GM21825 (cell line): ENCODE measurements at regions not wholly inside any gene's neighbourhood (a gene's known extent, or its start where the extent isn't known, plus 50 kb on each side); places are given as distances from the start of the nearest gene placed in this dataset.
"Not testable (repeated sequence)": the region's sequence is repeated elsewhere in the genome, so short reads cannot be mapped to it uniquely, and the experiment has no call there.

Experiments
- ATAC-seq: cut with Tn5 transposase; IDR thresholded peaks from one replicate; pipeline ENCODE4 v1.9.1; 2021; ENCODE audit warnings: mild to moderate bottlenecking, moderate library complexity; ENCODE audit not compliant: unreplicated experiment

- ATAC-seq: no peak
Measured at GRCh38 chr5:136924490-136924889, 559.1 kb upstream of the TRPC7 start.

DNA sequence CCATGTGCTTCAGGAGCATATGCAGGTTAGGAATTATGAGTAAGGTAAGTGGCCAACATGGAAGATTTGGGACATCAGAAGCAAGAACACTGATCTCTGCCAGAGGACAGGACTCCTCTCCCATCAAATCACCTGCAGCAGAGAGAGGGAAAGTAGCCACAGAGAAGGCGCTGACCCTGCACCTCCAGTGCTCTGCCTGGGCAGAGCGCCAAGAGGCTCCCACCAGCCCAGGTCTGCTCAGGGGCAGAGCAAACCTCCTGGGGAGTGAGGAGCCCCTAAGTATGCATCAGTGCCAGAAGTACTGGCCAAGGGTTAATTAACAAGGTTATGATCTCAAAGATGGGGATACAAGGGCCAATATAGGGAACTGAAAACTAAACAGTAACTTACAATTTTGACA is 545.3 kb upstream of the TRPC7 start:
- no peak for ATAC-seq

DNA sequence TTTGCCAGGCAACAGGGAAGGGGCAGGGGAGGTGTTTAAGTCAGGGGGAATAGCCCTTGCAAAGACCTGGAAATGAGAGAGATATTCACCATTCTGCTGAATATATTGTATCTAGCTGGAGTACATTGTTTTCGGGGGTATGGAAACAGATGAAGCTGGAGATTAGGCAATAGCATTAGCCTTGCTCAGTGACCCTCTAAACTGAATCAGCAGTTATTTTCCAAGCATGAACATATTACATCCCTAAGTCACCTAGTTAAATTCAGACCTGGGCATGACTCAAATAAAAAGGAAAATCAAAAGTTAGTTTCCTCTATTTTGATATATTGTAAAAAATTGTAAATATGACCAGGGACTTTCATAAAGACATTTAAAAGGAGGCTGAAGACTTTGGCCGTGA is 544.6 kb upstream of the TRPC7 start:
- ATAC-seq: no peak

DNA sequence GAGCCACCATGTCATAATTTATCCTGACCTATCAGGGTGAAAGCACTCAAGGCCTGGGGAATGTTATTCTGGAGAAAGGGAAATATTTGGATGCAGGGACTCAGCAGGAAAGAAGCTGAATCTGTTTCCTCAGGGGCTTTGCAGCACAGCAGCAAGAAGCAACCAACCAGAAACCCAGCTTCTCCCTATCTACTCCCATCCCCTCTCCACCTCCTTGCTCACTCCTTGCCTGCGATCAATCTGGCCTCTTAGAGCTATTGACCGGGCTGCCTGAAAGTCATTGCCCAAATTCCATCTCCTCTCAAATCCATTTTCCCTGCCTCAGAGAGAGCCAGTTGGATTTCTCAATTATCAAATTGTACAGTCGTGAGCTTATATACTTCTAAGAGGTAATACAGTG is 542.0 kb upstream of the TRPC7 start:
- no peak for ATAC-seq

- ATAC-seq: no peak
Measured at GRCh38 chr5:136906545-136906944, 541.2 kb upstream of the TRPC7 start.

GRCh38 chr5:136905571-136905970 is 540.2 kb upstream of the TRPC7 start:
- no peak for ATAC-seq

DNA sequence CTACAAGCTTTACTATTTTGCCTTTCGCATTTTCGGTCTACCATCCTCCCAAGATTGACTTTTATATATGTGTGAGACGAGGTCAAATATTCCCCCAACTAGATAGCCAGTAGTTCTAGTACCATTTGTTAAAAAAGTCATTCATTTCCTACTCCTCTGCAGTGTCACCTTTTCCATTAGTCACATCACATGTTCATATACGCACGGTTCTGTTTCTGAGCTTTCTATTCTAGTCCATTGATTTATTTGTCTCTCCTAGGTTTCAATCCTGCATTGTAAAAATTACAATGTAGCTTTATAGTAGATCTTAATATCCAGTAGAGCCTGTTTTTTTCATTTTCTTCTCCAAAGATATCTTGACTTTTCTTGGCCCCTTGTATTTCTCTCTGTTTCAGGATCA is 528.7 kb upstream of the TRPC7 start:
- ATAC-seq: no peak

GRCh38 chr5:136892000-136892399 is 526.7 kb upstream of the TRPC7 start:
- no peak for ATAC-seq

DNA sequence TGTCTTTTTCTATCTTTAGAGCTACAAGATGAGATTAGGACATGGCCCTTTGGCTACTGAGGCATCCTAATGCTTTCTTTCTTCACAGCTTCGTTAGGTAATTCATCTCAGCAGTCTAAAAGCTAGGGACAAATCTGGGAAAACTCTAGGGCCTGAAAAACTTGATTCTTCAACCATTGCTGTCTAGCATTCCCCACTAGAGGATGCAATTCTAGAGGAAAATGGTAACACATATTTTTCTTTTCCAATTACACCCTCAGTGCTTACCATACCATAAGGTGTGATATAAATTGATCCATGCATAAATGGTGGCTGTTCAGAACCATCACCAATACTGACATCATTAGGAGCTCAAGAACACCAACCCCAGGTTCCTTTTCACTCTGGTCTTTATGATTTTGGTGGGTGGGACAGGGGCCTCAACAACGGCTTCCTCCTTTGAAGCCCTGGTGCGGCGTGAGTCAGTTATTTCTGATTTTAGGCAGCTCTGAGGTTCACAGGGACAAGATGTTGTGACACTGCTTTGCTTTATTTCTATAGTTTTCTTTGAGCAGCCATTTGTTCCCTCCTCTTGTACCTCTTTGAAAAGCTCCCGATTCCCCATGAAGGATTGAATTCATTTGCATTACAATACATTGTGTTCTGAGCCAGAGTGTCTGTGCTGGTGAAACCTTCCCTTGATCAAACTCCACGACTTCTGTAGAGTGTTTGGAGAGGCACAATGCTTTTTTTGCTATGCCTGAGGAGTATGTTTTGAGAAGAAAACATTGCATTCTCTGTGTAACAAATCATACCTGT is 526.0 kb upstream of the TRPC7 start:
- ATAC-seq: no peak

DNA sequence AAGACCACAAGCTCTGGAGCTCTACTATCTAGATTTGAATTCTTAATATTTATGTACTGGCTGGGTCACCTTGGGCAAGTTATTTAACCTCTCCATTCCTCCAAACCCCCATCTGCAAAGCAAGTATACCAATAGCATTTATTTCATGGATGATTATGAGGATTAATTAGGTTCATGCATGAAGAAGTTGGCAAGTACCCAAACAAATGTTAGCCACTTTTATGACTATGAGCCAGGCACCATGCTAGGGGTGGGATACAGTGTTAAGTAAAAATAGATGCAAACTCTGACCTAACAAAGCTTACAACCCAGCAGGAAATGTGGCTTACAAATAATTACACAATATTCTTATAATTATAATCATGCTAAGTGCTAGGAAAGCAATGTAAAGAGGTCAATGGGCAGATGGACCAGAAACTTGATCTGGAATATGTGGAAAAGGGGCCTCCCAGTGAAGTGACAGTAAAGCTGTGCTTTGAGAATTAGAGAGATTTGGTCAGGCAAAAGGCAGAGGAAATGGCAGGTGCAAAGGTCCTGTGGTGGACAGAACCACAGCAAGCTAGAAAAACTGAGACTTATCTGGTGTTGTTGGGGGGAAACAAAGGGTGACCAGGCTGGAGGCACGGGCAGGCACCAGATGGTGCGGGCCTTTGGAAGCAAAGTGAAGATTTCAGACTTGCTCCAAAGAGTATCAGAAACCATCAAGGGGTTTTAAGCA is 525.2 kb upstream of the TRPC7 start:
- ATAC-seq: no peak

GRCh38 chr5:136886608-136887007 is 521.3 kb upstream of the TRPC7 start:
- ATAC-seq: no peak

DNA sequence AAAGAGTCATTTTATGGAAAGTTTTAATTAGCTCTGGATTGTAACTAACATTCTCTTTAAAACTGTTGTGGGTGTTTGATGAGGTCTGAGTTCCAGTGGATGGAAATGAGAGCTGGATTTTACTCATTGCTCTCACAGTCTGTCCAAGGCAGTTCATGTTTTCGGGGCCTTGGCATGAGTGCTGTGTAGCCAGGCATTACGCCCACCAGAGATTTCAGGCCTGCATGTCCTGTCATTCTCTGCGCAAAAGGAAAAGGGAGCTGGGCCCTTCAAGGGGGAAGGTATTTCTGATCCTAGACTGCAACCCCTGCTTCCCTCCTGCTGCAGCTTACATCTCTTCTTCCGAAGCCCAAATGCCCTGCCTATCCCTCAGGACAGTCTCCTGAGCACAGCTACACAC is 499.6 kb upstream of the TRPC7 start:
- no peak for ATAC-seq

DNA sequence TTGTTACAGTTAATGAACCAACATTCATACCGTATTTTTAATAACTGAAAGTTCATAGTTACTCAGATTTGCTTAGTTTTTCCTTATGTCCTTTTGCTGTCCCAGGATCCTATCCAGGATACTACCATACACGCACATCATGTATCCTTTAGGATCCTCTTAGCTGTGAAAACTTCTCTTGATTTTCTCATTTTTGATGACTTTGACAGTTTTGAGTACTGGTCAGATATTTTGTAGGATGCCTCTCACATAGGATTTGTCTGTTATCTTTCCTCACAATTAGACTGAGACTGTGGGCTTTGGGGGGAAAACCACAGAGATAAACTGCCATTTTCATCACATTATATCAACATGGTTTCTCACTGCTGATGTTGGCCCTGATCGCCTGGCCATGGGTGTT is 491.3 kb upstream of the TRPC7 start:
- ATAC-seq: no peak

- ATAC-seq: no peak
Measured at GRCh38 chr5:136853971-136854370, 488.6 kb upstream of the TRPC7 start.

GRCh38 chr5:136840601-136841000 is 475.3 kb upstream of the TRPC7 start:
- ATAC-seq: no peak

- no peak for ATAC-seq
Measured at GRCh38 chr5:136836093-136836492, 470.7 kb upstream of the TRPC7 start.

DNA sequence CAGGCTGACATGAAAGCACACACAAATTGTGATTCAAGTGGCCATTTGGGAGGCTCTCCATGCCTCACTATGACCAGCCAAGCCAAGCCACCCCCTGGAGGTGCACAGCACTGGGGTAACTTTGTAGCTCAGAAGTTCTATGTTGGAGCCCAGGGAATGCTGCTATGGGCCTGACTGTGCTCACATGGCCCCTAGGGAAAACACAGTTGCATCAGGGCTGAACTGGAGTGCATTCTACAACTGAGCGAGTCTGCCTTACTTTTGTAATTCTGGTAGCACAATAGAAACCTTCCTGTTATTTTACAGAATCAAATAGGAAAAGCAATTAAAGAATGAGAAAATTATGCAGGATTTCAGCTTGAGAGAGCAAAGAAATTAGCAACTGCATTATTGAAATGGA is 455.5 kb upstream of the TRPC7 start:
- ATAC-seq: no peak

DNA sequence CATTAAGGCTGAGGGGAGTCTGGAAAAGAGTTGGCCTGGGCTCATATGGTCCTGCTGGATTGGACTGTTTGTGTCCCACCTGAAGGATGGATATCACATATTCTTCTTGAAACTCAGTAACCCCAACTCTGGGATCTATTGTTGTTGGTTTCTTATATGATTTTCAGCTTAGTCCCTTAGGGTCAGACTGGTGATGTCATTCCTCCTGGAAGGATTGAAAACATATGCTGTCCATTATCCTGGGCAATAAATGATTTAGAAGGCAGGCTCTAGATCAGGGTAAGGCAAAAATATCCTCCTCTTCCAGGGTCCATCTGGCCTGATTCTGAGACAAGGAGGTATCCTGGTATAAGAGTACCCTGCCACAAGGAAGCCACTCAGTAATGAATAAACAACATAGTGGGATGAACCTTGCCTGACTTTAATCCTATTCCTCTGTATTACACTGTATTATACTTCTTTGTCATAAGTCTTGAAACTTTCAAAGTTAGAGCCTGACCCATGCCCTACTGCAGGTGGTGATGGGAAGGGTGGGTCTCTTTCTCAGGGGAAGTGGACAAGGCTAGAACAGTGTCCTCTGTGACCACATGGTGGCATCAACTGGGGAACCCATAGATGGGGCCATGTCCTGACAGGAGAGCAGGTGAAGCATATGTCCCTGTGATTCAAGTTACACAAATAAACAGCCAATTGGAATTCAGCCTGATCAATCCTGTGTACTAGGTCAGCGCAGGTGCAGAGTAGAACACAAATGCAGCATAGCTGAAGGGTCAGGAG is 454.4 kb upstream of the TRPC7 start:
- ATAC-seq: no peak

GRCh38 chr5:136816327-136816726 is 451.0 kb upstream of the TRPC7 start:
- ATAC-seq: no peak

DNA sequence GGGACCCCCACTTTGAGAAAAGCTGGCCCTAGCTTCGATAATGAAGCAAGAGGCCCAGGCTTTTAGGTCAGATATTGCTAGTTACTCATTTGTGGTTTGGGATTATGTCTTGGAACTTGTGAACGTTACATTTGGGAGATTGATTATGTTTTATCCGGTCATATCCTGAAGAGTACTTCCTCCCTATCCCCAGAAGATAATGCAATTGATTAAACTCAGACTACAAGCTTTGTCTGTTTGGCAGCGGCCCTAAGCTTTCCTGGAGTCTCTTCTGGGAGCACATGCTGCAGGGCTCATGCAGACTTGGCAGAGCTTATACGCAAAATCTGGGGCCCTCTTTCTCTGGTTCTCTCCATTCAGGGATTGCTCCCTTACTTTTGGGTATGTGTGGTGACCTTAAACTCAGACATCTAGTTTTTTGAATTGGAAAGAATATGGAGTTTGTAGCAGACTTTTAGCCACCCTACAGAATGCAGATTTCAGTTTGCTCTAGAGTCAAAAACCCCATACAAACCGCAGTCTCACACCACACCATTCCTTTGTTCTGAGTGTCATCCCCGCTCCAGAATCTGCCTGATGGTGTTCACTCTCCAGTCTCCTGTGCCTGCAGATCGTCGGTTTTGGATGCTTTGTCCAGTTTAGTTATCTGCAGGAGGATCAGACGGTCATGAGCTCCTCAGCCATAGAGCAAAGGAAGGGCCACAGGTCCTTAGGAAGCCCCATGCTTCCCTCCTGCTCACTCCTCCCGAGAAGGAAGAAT is 449.5 kb upstream of the TRPC7 start:
- no peak for ATAC-seq

GRCh38 chr5:136812270-136812669 is 446.9 kb upstream of the TRPC7 start:
- ATAC-seq: not testable (repeated sequence)
